Testis (tissue), 2 donors: ENCODE measurements at regions not wholly inside any gene's neighbourhood (a gene's known extent, or its start where the extent isn't known, plus 50 kb on each side); places are given as distances from the start of the nearest gene placed in this dataset.
"Not testable (repeated sequence)": the region's sequence is repeated elsewhere in the genome, so short reads cannot be mapped to it uniquely, and the experiment has no call there.

Experiments
- DNase-seq: peaks from one replicate; pipeline ENCODE4 v3.0.0-alpha.2; 2019
- H3K27ac ChIP-seq, 2 donors: fragments of 200-600 bp; sonication (generic); one replicate each; pipeline ENCODE4 v1.5.1; 2019
- H3K27me3 ChIP-seq: fragments of 200-600 bp; sonication (generic); one replicate; pipeline ENCODE4 v1.5.1; 2019
- H3K36me3 ChIP-seq: fragments of 200-600 bp; sonication (generic); one replicate; pipeline ENCODE4 v1.5.1; 2017; ENCODE audit warnings: low read depth; ENCODE audit errors: missing control alignments
- H3K4me1 ChIP-seq: fragments of 200-600 bp; sonication (generic); one replicate; pipeline ENCODE4 v1.5.1; 2019
- H3K4me3 ChIP-seq, 2 donors: fragments of 200-600 bp; sonication (generic); one replicate each; pipeline ENCODE4 v1.5.1; 2017 to 2019
- H3K9me3 ChIP-seq: fragments of 200-600 bp; sonication (generic); one replicate; pipeline ENCODE4 v1.5.1; 2017
- CTCF ChIP-seq, 3 experiments: fragments of 450-650 bp in 2 of 3; fragments of 200-600 bp in 1 of 3; sonication (generic) in 1 of 3; IDR thresholded peaks; one replicate each; pipeline ENCODE4 v1.5.1; 2016 to 2019; ENCODE audit warnings: antibody characterized with exemption in 3 of 3, mild to moderate bottlenecking in 2 of 3, moderate library complexity in 1 of 3
- POLR2A ChIP-seq: fragments of 450-650 bp; IDR thresholded peaks from one replicate; pipeline ENCODE4 v1.6.1; 2017; ENCODE audit warnings: antibody characterized with exemption, mild to moderate bottlenecking, moderate library complexity
- WGBS, 2 donors: methylation state at CpG; one replicate each; pipeline ENCODE4 v1.1.5; 2018; 5-methylcytosine and 5-hydroxymethylcytosine counted together
- intact Hi-C: fragments of 100-400 bp; cut with DNase I; formaldehyde crosslinking; loops from one replicate; pipeline ENCODE4 v1.15.1; 2023; ENCODE audit warnings: low total_unique reads

GRCh38 chr13:30529085-30529834 lies 63.5 kb upstream of the HMGB1 start:
- no peaks in the 10 kb centered on the region for H3K27me3 ChIP-seq
- H3K36me3 ChIP-seq: no peaks in the 10 kb centered on the region
- no peak overlapping the region for H3K27ac ChIP-seq
- no peak overlapping the region for H3K4me3 ChIP-seq
- H3K4me1 ChIP-seq: no peaks in the 10 kb centered on the region
- WGBS, 2 donors: 82% methylated on average over 8 of the region's 8 CpGs
- no peak for TF ChIP-seq POLR2A
- no peak for TF ChIP-seq CTCF (IDR thresholded peaks at IDR 0.05)
- intact Hi-C loops: no loop called here
- no peak for DNase-seq
- no peaks in the 10 kb centered on the region for H3K9me3 ChIP-seq

GRCh38 chr13:30535046-30535445 lies 69.3 kb upstream of the HMGB1 start:
- Histone ChIP-seq H3K4me3 (no peak overlapping the region), H3K9me3 (no peaks in the 10 kb centered on the region), H3K27me3 (no peaks in the 10 kb centered on the region), H3K36me3 (no peaks in the 10 kb centered on the region), H3K27ac (no peak overlapping the region), H3K4me1 (no peaks in the 10 kb centered on the region)
- intact Hi-C loops: no loop called here
- DNase-seq: no peak
- 56 to 66% methylated on average over 2 of the region's 2 CpGs for WGBS, 2 donors
- no peak for TF ChIP-seq POLR2A
- no peak for TF ChIP-seq CTCF (IDR thresholded peaks at IDR 0.05)

- intact Hi-C loops: no loop called here
- Histone ChIP-seq H3K36me3 (no peaks in the 10 kb centered on the region), H3K4me3 (no peak overlapping the region), H3K9me3 (no peaks in the 10 kb centered on the region), H3K4me1 (no peaks in the 10 kb centered on the region), H3K27me3 (no peaks in the 10 kb centered on the region), H3K27ac (no peak overlapping the region)
- DNase-seq: no peak
- 96% methylated on average over 2 of the region's 2 CpGs for WGBS, 2 donors
- TF ChIP-seq POLR2A: no peak
Measured at GRCh38 chr13:30545320-30545719, 72.4 kb upstream of the USPL1 start.

GRCh38 chr13:30548046-30548445 lies 69.7 kb upstream of the USPL1 start:
- DNase-seq, H3K27ac ChIP-seq, H3K27me3 ChIP-seq, H3K9me3 ChIP-seq, H3K4me1 ChIP-seq, H3K4me3 ChIP-seq, H3K36me3 ChIP-seq, intact Hi-C loops: not testable (repeated sequence)
- WGBS, 2 donors: 63 to 68% methylated on average over 5 of the region's 5 CpGs

- no peaks in the 10 kb centered on the region for H3K27me3 ChIP-seq
- H3K4me3 ChIP-seq: no peak overlapping the region
- H3K27ac ChIP-seq: no peak overlapping the region
- H3K36me3 ChIP-seq: no peaks in the 10 kb centered on the region
- no peaks in the 10 kb centered on the region for H3K9me3 ChIP-seq
- H3K4me1 ChIP-seq: no peaks in the 10 kb centered on the region
- no peak for DNase-seq
- intact Hi-C loops: no loop called here
- 77 to 78% methylated on average over 2 of the region's 2 CpGs for WGBS, 2 donors
- no peak for TF ChIP-seq POLR2A
- TF ChIP-seq CTCF (IDR thresholded peaks at IDR 0.05): peak in 2 of 3 experiments; percentile 6 to 13
Measured at GRCh38 chr13:30551189-30551588, 66.5 kb upstream of the USPL1 start.

GRCh38 chr13:30552567-30552966 lies 65.2 kb upstream of the USPL1 start:
- H3K27ac ChIP-seq: no peak overlapping the region
- intact Hi-C loops: no loop called here
- no peaks in the 10 kb centered on the region for H3K9me3 ChIP-seq
- H3K4me1 ChIP-seq: no peaks in the 10 kb centered on the region
- no peak overlapping the region for H3K4me3 ChIP-seq
- no peaks in the 10 kb centered on the region for H3K36me3 ChIP-seq
- TF ChIP-seq POLR2A: no peak
- TF ChIP-seq CTCF (IDR thresholded peaks at IDR 0.05): no peak
- WGBS, 2 donors: 89 to 94% methylated on average over 4 of the region's 4 CpGs
- no peaks in the 10 kb centered on the region for H3K27me3 ChIP-seq
- DNase-seq: no peak
